Activated T-helper 17 cell treated with anti-CD3 and anti-CD28 coated beads, Interleukin-2, amount 50 U/mL, for 72 hours (primary cell): ENCODE measurements at regions not wholly inside any gene's neighbourhood (a gene's known extent, or its start where the extent isn't known, plus 50 kb on each side); places are given as distances from the start of the nearest gene placed in this dataset.
"Not testable (repeated sequence)": the region's sequence is repeated elsewhere in the genome, so short reads cannot be mapped to it uniquely, and the experiment has no call there.

Experiments used
- ATAC-seq: fragments of 150-1000 bp; cut with Tn5 transposase; replicated peaks from 2 replicates; pipeline ENCODE4 v1.10.0; 2021; ENCODE audit warnings: mild to moderate bottlenecking, moderate library complexity
- H3K27ac Mint-ChIP-seq: one replicate; pipeline ENCODE4 v1.8.0; 2022; ENCODE audit warnings: mixed read lengths
- H3K27me3 Mint-ChIP-seq: one replicate; pipeline ENCODE4 v1.8.0; 2022; ENCODE audit warnings: mixed read lengths
- H3K36me3 Mint-ChIP-seq: one replicate; pipeline ENCODE4 v1.8.0; 2022; ENCODE audit warnings: low read depth, mild to moderate bottlenecking, mixed read lengths
- H3K4me1 Mint-ChIP-seq: one replicate; pipeline ENCODE4 v1.8.0; 2022; ENCODE audit warnings: mixed read lengths
- H3K4me3 Mint-ChIP-seq: one replicate; pipeline ENCODE4 v1.8.0; 2022; ENCODE audit warnings: mild to moderate bottlenecking, mixed read lengths
- H3K9me3 Mint-ChIP-seq: one replicate; pipeline ENCODE4 v1.8.0; 2022; ENCODE audit warnings: mixed read lengths

DNA sequence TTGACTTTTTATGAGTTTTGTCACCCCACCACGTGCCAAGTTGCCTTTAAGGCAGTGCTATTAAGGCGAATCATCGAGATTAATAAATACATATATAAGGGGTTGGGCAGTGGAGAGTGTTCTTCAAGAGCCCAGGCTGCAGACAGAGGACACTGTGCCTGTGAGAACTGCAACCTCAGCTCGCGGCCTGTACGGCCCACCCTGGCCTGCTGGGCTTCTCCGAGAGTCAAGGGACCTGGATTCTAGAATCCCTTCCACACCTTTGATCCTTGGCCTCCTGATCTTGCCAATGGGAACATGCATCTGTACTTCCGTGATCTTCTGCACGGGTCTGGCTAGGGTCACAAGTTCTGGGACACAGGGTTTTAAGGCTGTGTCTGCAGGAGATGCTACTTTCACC lies 54.5 kb downstream of the IRX5 start:
- H3K36me3 Mint-ChIP-seq: no peaks in the 10 kb centered on the region
- ATAC-seq: no peak
- H3K4me3 Mint-ChIP-seq: no peak overlapping the region
- peaks cover 3% of the 10 kb centered on the region for H3K27me3 Mint-ChIP-seq
- no peak overlapping the region for H3K27ac Mint-ChIP-seq
- H3K4me1 Mint-ChIP-seq: no peaks in the 10 kb centered on the region
- H3K9me3 Mint-ChIP-seq: no peaks in the 10 kb centered on the region

DNA sequence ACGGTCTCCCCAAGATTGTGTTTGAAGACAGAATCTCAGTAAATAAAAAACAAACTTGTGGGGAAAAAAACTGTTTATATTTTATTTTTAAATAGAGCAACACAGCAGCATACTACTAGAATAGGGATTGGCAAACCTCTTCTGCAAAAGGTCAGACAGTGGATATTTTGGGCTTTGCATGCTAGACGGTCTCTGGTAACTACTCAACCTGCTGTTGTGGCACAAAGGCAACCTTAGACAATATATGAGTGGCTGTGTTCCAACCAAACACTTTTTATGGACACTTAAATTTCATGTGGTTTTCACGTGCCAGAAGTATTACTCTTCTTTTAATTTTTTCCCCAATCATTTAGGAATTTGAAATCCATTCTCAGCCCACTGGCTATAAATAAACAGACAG lies 55.0 kb downstream of the IRX5 start:
- no peak overlapping the region for H3K4me3 Mint-ChIP-seq
- peaks cover 3% of the 10 kb centered on the region for H3K27me3 Mint-ChIP-seq
- no peaks in the 10 kb centered on the region for H3K4me1 Mint-ChIP-seq
- H3K27ac Mint-ChIP-seq: no peak overlapping the region
- ATAC-seq: no peak
- H3K36me3 Mint-ChIP-seq: no peaks in the 10 kb centered on the region
- H3K9me3 Mint-ChIP-seq: no peaks in the 10 kb centered on the region

DNA sequence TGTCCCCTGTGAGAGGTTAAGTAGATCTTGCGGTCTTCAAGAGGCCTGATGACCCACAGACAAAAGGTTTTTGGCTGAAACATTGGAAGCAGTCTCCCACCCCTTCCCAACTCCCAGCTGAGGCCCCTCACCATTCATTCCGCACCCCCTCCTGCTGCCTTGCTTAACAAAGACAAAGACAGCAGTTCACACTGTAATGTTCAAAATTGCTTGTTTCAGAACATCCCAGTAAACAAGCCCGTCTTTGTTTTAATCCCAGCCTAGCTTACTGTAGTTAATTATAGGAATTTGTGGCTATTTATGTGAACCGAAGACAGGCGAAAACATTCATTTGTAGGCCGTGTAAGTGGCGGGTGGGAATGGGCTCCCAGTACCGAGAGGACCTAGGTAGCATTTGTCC lies 55.7 kb downstream of the IRX5 start:
- no peaks in the 10 kb centered on the region for H3K9me3 Mint-ChIP-seq
- H3K36me3 Mint-ChIP-seq: no peaks in the 10 kb centered on the region
- no peaks in the 10 kb centered on the region for H3K4me1 Mint-ChIP-seq
- H3K27ac Mint-ChIP-seq: no peak overlapping the region
- no peak overlapping the region for H3K4me3 Mint-ChIP-seq
- H3K27me3 Mint-ChIP-seq: peaks cover 3% of the 10 kb centered on the region
- no peak for ATAC-seq

- H3K36me3 Mint-ChIP-seq: no peaks in the 10 kb centered on the region
- H3K27ac Mint-ChIP-seq: no peak overlapping the region
- H3K27me3 Mint-ChIP-seq: peaks cover 3% of the 10 kb centered on the region
- H3K4me3 Mint-ChIP-seq: no peak overlapping the region
- H3K9me3 Mint-ChIP-seq: no peaks in the 10 kb centered on the region
- no peaks in the 10 kb centered on the region for H3K4me1 Mint-ChIP-seq
- no peak for ATAC-seq
These were observed 56.4 kb downstream of the IRX5 start for GRCh38 chr16:54987081-54987480.

- ATAC-seq: no peak
- Mint-ChIP-seq H3K4me3 (no peak overlapping the region), H3K4me1 (no peaks in the 10 kb centered on the region), H3K9me3 (no peaks in the 10 kb centered on the region), H3K27ac (no peak overlapping the region), H3K27me3 (peaks cover 6% of the 10 kb centered on the region), H3K36me3 (no peaks in the 10 kb centered on the region)
These were observed 60.9 kb downstream of the IRX5 start for GRCh38 chr16:54991525-54991924.

GRCh38 chr16:54991946-54992345 lies 61.3 kb downstream of the IRX5 start:
- peaks cover 10% of the 10 kb centered on the region for H3K27me3 Mint-ChIP-seq
- ATAC-seq, H3K27ac Mint-ChIP-seq, H3K9me3 Mint-ChIP-seq, H3K4me3 Mint-ChIP-seq, H3K36me3 Mint-ChIP-seq, H3K4me1 Mint-ChIP-seq: not testable (repeated sequence)

DNA sequence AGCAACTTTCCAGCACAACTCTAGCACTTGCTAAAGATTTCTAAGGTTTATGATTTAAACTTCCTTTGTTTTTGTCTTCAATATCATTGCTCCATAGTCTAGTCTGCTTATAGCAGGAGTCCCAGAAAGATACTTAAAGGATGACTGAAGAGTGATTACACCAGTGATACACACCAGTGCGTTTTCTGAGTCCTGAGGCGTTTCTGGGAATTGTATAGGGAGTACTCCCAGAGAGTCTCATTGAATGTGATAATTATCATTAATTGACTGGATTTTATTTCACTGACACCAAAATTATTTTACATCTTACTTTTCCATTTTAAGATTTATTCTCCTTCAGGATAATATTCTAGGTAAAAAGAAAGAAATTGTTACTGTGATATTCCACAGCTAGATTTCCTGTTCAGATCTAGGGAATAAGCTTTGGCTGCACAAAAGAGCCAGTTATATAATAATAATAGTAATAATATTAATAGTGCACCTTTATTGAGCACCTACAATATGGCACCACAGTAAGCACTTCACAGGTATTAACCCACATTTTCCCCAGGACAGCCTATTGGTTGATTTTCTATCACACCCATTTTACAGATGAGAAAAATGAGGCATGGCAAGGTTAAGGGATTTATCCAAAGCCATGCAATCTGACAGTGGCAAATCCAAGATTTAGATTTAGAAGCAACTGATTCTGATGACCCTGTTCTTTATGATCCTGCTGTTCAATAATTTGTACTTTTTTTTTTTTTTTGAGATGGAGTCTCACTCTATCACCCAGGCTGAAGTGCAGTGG lies 62.6 kb downstream of the IRX5 start:
- H3K27ac Mint-ChIP-seq: no peak overlapping the region
- H3K27me3 Mint-ChIP-seq: peaks cover 12% of the 10 kb centered on the region

DNA sequence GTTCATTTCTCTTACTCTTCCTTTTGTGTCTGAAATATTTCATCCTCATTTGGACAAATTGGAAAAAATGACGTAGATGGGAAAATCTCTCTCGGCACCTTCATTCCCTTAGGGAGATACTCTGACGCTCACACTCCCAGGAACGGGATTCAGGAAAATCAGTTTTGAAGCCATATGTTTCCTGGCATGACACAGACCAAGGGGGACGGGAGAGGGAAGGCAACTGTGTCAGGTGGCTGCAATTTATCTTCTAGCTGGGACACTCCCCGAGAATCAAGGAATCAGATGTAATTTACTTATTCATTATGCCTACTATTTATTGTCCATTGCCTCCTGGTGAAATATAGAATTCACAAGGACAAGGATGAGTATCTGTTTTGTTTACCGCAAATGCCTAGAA lies 65.5 kb downstream of the IRX5 start:
- no peak for ATAC-seq
- H3K36me3 Mint-ChIP-seq: no peaks in the 10 kb centered on the region
- H3K4me1 Mint-ChIP-seq: no peaks in the 10 kb centered on the region
- peaks cover 12% of the 10 kb centered on the region for H3K27me3 Mint-ChIP-seq
- no peak overlapping the region for H3K4me3 Mint-ChIP-seq
- H3K9me3 Mint-ChIP-seq: no peaks in the 10 kb centered on the region
- H3K27ac Mint-ChIP-seq: no peak overlapping the region

More for the DNA sequence above, 62.6 kb downstream of the IRX5 start:
- no peaks in the 10 kb centered on the region for H3K4me1 Mint-ChIP-seq
- H3K9me3 Mint-ChIP-seq: no peaks in the 10 kb centered on the region
- H3K36me3 Mint-ChIP-seq: no peaks in the 10 kb centered on the region
- no peak overlapping the region for H3K4me3 Mint-ChIP-seq
- ATAC-seq: no peak

- Mint-ChIP-seq H3K27me3 (peaks cover 12% of the 10 kb centered on the region), H3K36me3 (no peaks in the 10 kb centered on the region), H3K4me1 (no peaks in the 10 kb centered on the region), H3K27ac (no peak overlapping the region), H3K9me3 (no peaks in the 10 kb centered on the region), H3K4me3 (no peak overlapping the region)
- ATAC-seq: no peak
These were observed 68.2 kb downstream of the IRX5 start for GRCh38 chr16:54998834-54999233.

GRCh38 chr16:54999481-54999880 lies 68.8 kb downstream of the IRX5 start:
- Mint-ChIP-seq H3K27me3 (peaks cover 13% of the 10 kb centered on the region), H3K9me3 (no peaks in the 10 kb centered on the region), H3K4me3 (no peak overlapping the region), H3K27ac (no peak overlapping the region), H3K4me1 (no peaks in the 10 kb centered on the region), H3K36me3 (no peaks in the 10 kb centered on the region)
- ATAC-seq: no peak

GRCh38 chr16:55000595-55000994 lies 69.9 kb downstream of the IRX5 start:
- no peaks in the 10 kb centered on the region for H3K36me3 Mint-ChIP-seq
- H3K9me3 Mint-ChIP-seq: no peaks in the 10 kb centered on the region
- no peaks in the 10 kb centered on the region for H3K4me1 Mint-ChIP-seq
- ATAC-seq: no peak
- H3K4me3 Mint-ChIP-seq: no peak overlapping the region
- peaks cover 15% of the 10 kb centered on the region for H3K27me3 Mint-ChIP-seq
- no peak overlapping the region for H3K27ac Mint-ChIP-seq

GRCh38 chr16:55001931-55002330 lies 71.3 kb downstream of the IRX5 start:
- no peaks in the 10 kb centered on the region for H3K9me3 Mint-ChIP-seq
- no peak for ATAC-seq
- no peaks in the 10 kb centered on the region for H3K4me1 Mint-ChIP-seq
- no peak overlapping the region for H3K27ac Mint-ChIP-seq
- H3K27me3 Mint-ChIP-seq: peaks cover 5% of the 10 kb centered on the region
- no peak overlapping the region for H3K4me3 Mint-ChIP-seq
- H3K36me3 Mint-ChIP-seq: no peaks in the 10 kb centered on the region

- Mint-ChIP-seq H3K27me3 (peaks cover 3% of the 10 kb centered on the region), H3K4me1 (no peaks in the 10 kb centered on the region), H3K9me3 (no peaks in the 10 kb centered on the region), H3K4me3 (no peak overlapping the region), H3K36me3 (no peaks in the 10 kb centered on the region), H3K27ac (no peak overlapping the region)
- ATAC-seq: no peak
These were observed 71.8 kb downstream of the IRX5 start for GRCh38 chr16:55002419-55002818.

DNA sequence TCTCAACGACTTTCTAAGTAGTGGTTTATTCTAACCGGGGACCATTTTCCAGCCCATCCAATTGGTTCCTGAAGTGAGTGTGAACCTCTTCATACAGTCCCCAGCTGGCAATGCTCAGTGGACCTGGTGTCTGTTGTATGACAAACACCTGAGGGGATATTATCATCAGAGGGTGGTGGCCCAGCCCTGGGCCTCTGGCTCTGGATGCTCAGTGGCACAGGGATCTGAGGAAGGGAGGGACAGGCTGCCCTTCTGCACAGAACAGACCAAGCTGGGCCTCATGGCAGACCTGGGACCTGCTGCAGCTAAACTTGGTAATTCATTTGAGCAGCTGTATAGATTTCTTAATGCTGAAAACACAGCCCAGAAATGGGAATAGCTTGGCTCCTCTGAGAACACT lies 72.6 kb downstream of the IRX5 start:
- peaks cover 6% of the 10 kb centered on the region for H3K27me3 Mint-ChIP-seq
- no peaks in the 10 kb centered on the region for H3K36me3 Mint-ChIP-seq
- H3K4me1 Mint-ChIP-seq: no peaks in the 10 kb centered on the region
- ATAC-seq: no peak
- H3K27ac Mint-ChIP-seq: no peak overlapping the region
- H3K9me3 Mint-ChIP-seq: no peaks in the 10 kb centered on the region
- H3K4me3 Mint-ChIP-seq: no peak overlapping the region

GRCh38 chr16:55003916-55004315 lies 73.3 kb downstream of the IRX5 start:
- no peak for ATAC-seq
- H3K4me3 Mint-ChIP-seq: no peak overlapping the region
- H3K27me3 Mint-ChIP-seq: peaks cover 6% of the 10 kb centered on the region
- H3K36me3 Mint-ChIP-seq: no peaks in the 10 kb centered on the region
- no peaks in the 10 kb centered on the region for H3K4me1 Mint-ChIP-seq
- H3K27ac Mint-ChIP-seq: no peak overlapping the region
- no peaks in the 10 kb centered on the region for H3K9me3 Mint-ChIP-seq

- ATAC-seq: no peak
- Mint-ChIP-seq H3K27me3 (peaks cover 6% of the 10 kb centered on the region), H3K9me3 (no peaks in the 10 kb centered on the region), H3K4me1 (no peaks in the 10 kb centered on the region), H3K27ac (no peak overlapping the region), H3K4me3 (no peak overlapping the region), H3K36me3 (no peaks in the 10 kb centered on the region)
These were observed 76.8 kb downstream of the IRX5 start for GRCh38 chr16:55007504-55007903.
